Thyroid gland (tissue), 4 donors: ENCODE measurements at regions not wholly inside any gene's neighbourhood (a gene's known extent, or its start where the extent isn't known, plus 50 kb on each side); places are given as distances from the start of the nearest gene placed in this dataset.

Experiments
- POLR2A ChIP-seq, 2 donors: fragments of 450-650 bp; IDR thresholded peaks; one replicate each; pipeline ENCODE4 v1.6.1; 2017; ENCODE audit warnings: antibody characterized with exemption in 2 of 2, mild to moderate bottlenecking in 2 of 2, moderate library complexity in 1 of 2
- TF ChIP-seq, protein P1 (sequence below), 6 experiments: fragments of 200-600 bp in 3 of 6; fragments of 450-650 bp in 3 of 6; sonication (generic) in 3 of 6; IDR thresholded peaks; one replicate each; pipeline ENCODE4 v1.5.1; 2016 to 2019; ENCODE audit warnings: antibody characterized with exemption in 6 of 6, mild to moderate bottlenecking in 2 of 6, inconsistent platforms in 1 of 6, moderate library complexity in 1 of 6

DNA sequence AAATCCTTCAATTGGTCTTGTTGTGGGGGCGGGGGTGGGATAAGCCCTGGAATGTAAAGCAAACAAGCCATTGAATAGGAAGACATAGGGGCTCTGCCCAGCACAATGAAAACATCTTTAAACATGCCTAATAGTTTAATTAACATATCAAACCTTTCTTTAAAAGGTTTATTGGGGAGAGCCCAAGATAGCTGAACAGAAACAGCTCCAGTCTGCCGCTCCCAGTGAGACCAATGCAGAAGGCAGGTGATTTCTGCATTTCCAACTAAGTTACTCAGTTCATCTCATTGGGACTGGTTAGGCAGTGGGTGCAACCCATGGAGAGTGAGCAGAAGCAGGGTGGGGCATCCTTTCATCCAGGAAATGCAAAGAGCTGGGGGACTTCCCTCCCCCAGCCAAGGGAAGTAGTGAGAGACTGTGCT, 327.2 kb upstream of the CNKSR2 start:
- TF ChIP-seq, protein P1, sequence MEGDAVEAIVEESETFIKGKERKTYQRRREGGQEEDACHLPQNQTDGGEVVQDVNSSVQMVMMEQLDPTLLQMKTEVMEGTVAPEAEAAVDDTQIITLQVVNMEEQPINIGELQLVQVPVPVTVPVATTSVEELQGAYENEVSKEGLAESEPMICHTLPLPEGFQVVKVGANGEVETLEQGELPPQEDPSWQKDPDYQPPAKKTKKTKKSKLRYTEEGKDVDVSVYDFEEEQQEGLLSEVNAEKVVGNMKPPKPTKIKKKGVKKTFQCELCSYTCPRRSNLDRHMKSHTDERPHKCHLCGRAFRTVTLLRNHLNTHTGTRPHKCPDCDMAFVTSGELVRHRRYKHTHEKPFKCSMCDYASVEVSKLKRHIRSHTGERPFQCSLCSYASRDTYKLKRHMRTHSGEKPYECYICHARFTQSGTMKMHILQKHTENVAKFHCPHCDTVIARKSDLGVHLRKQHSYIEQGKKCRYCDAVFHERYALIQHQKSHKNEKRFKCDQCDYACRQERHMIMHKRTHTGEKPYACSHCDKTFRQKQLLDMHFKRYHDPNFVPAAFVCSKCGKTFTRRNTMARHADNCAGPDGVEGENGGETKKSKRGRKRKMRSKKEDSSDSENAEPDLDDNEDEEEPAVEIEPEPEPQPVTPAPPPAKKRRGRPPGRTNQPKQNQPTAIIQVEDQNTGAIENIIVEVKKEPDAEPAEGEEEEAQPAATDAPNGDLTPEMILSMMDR (IDR thresholded peaks at IDR 0.05): no peak
- no peak for TF ChIP-seq POLR2A (IDR thresholded peaks at IDR 0.05)
